Forelimb muscle (tissue), 1 donor: ENCODE measurements at regions not wholly inside any gene's neighbourhood (a gene's known extent, or its start where the extent isn't known, plus 50 kb on each side); places are given as distances from the start of the nearest gene placed in this dataset.
"Not testable (repeated sequence)": the region's sequence is repeated elsewhere in the genome, so short reads cannot be mapped to it uniquely, and the experiment has no call there.

Experiments
- DNase-seq: peaks from one replicate; pipeline ENCODE4 v3.0.0-alpha.2; 2013; ENCODE audit warnings: low read depth

GRCh38 chr4:20050768-20051167 lies 200.9 kb upstream of the SLIT2 start:
- no peak for DNase-seq

- no peak for DNase-seq
Observed at GRCh38 chr4:20049889-20050288, 201.8 kb upstream of the SLIT2 start.

- no peak for DNase-seq
Observed at GRCh38 chr4:20046931-20047677, 204.6 kb upstream of the SLIT2 start.

- DNase-seq: no peak
Observed at GRCh38 chr4:20046179-20046578, 205.5 kb upstream of the SLIT2 start.

- DNase-seq: no peak
Observed at GRCh38 chr4:20044966-20045365, 206.7 kb upstream of the SLIT2 start.

- DNase-seq: no peak
Observed at GRCh38 chr4:20044502-20044911, 207.2 kb upstream of the SLIT2 start.

GRCh38 chr4:20043991-20044390 lies 207.7 kb upstream of the SLIT2 start:
- no peak for DNase-seq

GRCh38 chr4:20042769-20043168 lies 208.9 kb upstream of the SLIT2 start:
- no peak for DNase-seq

- no peak for DNase-seq
Observed at GRCh38 chr4:20041839-20042407, 209.8 kb upstream of the SLIT2 start.

GRCh38 chr4:20037745-20038144 lies 214.0 kb upstream of the SLIT2 start:
- no peak for DNase-seq

GRCh38 chr4:20030108-20030507 lies 221.6 kb upstream of the SLIT2 start:
- DNase-seq: no peak

GRCh38 chr4:20028645-20029044 lies 223.1 kb upstream of the SLIT2 start:
- DNase-seq: no peak

GRCh38 chr4:20026456-20026855 lies 225.2 kb upstream of the SLIT2 start:
- no peak for DNase-seq

GRCh38 chr4:20022471-20022870 lies 229.2 kb upstream of the SLIT2 start:
- no peak for DNase-seq

- no peak for DNase-seq
Observed at GRCh38 chr4:20020056-20020455, 231.6 kb upstream of the SLIT2 start.

- DNase-seq: no peak
Observed at GRCh38 chr4:20019310-20020015, 232.2 kb upstream of the SLIT2 start.

- no peak for DNase-seq
Observed at GRCh38 chr4:20017777-20018115, 234.0 kb upstream of the SLIT2 start.

- peak; percentile 52 for DNase-seq
Observed at GRCh38 chr4:20017070-20017776, 234.5 kb upstream of the SLIT2 start.

- DNase-seq: no peak
Observed at GRCh38 chr4:20015636-20016224, 236.0 kb upstream of the SLIT2 start.

GRCh38 chr4:20003836-20004558 lies 247.7 kb upstream of the SLIT2 start:
- DNase-seq: not testable (repeated sequence)

GRCh38 chr4:19999775-20000414 lies 251.8 kb upstream of the SLIT2 start:
- DNase-seq: no peak
